ENCODE measurements at regions not wholly inside any gene's neighbourhood (a gene's known extent, or its start where the extent isn't known, plus 50 kb on each side); places are given as distances from the start of the nearest gene placed in this dataset.

- H3K27ac ChIP-seq (ENCODE audit: control insufficient read depth, insufficient read depth, low read length), result no peak overlapping the region
- H3K9me1 ChIP-seq (ENCODE audit: control insufficient read depth, extremely low read depth, insufficient read depth, low read length), result no peaks in the 10 kb centered on the region
- no peak overlapping the region for H3K4me3 ChIP-seq (ENCODE audit: control insufficient read depth in 2 of 3, extremely low read depth in 1 of 3, insufficient read depth in 2 of 3, low read depth in 1 of 3, low read length in 3 of 3)
- no peaks in the 10 kb centered on the region for H3K9me3 ChIP-seq (ENCODE audit: control insufficient read depth, low read depth, low read length)
- H3K4me2 ChIP-seq (ENCODE audit: control insufficient read depth, extremely low read depth, insufficient read depth, low read depth, low read length), result no peak overlapping the region
- no peak overlapping the region for H3K9ac ChIP-seq (ENCODE audit: control insufficient read depth, extremely low read depth, insufficient read depth, low read length)
- no peaks in the 10 kb centered on the region for H3K36me3 ChIP-seq (ENCODE audit: control insufficient read depth in 2 of 2, extremely low read depth in 1 of 2, insufficient read depth in 2 of 2, low read length in 2 of 2)
- DNase-seq (ENCODE audit: low read depth, low spot score) (no peak), FAIRE-seq (no peak)
- no peaks in the 10 kb centered on the region for H3K79me2 ChIP-seq (ENCODE audit: control insufficient read depth, insufficient read depth, low read length)
- TF ChIP-seq, protein P1, sequence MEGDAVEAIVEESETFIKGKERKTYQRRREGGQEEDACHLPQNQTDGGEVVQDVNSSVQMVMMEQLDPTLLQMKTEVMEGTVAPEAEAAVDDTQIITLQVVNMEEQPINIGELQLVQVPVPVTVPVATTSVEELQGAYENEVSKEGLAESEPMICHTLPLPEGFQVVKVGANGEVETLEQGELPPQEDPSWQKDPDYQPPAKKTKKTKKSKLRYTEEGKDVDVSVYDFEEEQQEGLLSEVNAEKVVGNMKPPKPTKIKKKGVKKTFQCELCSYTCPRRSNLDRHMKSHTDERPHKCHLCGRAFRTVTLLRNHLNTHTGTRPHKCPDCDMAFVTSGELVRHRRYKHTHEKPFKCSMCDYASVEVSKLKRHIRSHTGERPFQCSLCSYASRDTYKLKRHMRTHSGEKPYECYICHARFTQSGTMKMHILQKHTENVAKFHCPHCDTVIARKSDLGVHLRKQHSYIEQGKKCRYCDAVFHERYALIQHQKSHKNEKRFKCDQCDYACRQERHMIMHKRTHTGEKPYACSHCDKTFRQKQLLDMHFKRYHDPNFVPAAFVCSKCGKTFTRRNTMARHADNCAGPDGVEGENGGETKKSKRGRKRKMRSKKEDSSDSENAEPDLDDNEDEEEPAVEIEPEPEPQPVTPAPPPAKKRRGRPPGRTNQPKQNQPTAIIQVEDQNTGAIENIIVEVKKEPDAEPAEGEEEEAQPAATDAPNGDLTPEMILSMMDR (optimal IDR thresholded peaks at IDR 0.05 in 1 of 3, IDR thresholded peaks at IDR 0.05 in 1 of 3, conservative IDR thresholded peaks at IDR 0.05 in 1 of 3; ENCODE audit: extremely low read depth in 1 of 3, insufficient read depth in 2 of 3, low read length in 3 of 3), result no peak
- TF ChIP-seq EZH2 (IDR thresholded peaks at IDR 0.05; ENCODE audit: low read length), result no peak
- H3K4me1 ChIP-seq (ENCODE audit: control insufficient read depth, extremely low read depth, insufficient read depth, low read length), result no peaks in the 10 kb centered on the region
- dilution Hi-C loops (cut with MboI; ENCODE audit: extremely low pct_ligation_motif_present, low sequenced_read_pairs), result no loop called here
- H4K20me1 ChIP-seq (ENCODE audit: control insufficient read depth, extremely low read depth, insufficient read depth, low read length), result no peaks in the 10 kb centered on the region
- H3K27me3 ChIP-seq (ENCODE audit: control insufficient read depth, extremely low read depth, insufficient read depth, low read length), result no peaks in the 10 kb centered on the region
- no peak overlapping the region for H2AFZ ChIP-seq (ENCODE audit: control insufficient read depth, low read length)
Measured at GRCh38 chr20:22005535-22005934, 300.1 kb downstream of the PAX1 start.

- TF ChIP-seq, protein P1 (optimal IDR thresholded peaks at IDR 0.05 in 1 of 3, IDR thresholded peaks at IDR 0.05 in 1 of 3, conservative IDR thresholded peaks at IDR 0.05 in 1 of 3; ENCODE audit: extremely low read depth in 1 of 3, insufficient read depth in 2 of 3, low read length in 3 of 3), result no peak
- no peak for TF ChIP-seq EZH2 (IDR thresholded peaks at IDR 0.05; ENCODE audit: low read length)
- H3K9ac ChIP-seq (ENCODE audit: control insufficient read depth, extremely low read depth, insufficient read depth, low read length), result no peak overlapping the region
- H3K9me1 ChIP-seq (ENCODE audit: control insufficient read depth, extremely low read depth, insufficient read depth, low read length), result no peaks in the 10 kb centered on the region
- H2AFZ ChIP-seq (ENCODE audit: control insufficient read depth, low read length), result no peak overlapping the region
- no peaks in the 10 kb centered on the region for H3K9me3 ChIP-seq (ENCODE audit: control insufficient read depth, low read depth, low read length)
- no peaks in the 10 kb centered on the region for H3K36me3 ChIP-seq (ENCODE audit: control insufficient read depth in 2 of 2, extremely low read depth in 1 of 2, insufficient read depth in 2 of 2, low read length in 2 of 2)
- H4K20me1 ChIP-seq (ENCODE audit: control insufficient read depth, extremely low read depth, insufficient read depth, low read length), result no peaks in the 10 kb centered on the region
- no peak for FAIRE-seq
- no peaks in the 10 kb centered on the region for H3K27me3 ChIP-seq (ENCODE audit: control insufficient read depth, extremely low read depth, insufficient read depth, low read length)
- dilution Hi-C loops (cut with MboI; ENCODE audit: extremely low pct_ligation_motif_present, low sequenced_read_pairs), result no loop called here
- no peaks in the 10 kb centered on the region for H3K79me2 ChIP-seq (ENCODE audit: control insufficient read depth, insufficient read depth, low read length)
- DNase-seq (ENCODE audit: low read depth, low spot score), result no peak
- H3K4me3 ChIP-seq (ENCODE audit: control insufficient read depth in 2 of 3, extremely low read depth in 1 of 3, insufficient read depth in 2 of 3, low read depth in 1 of 3, low read length in 3 of 3), result no peak overlapping the region
- no peak overlapping the region for H3K4me2 ChIP-seq (ENCODE audit: control insufficient read depth, extremely low read depth, insufficient read depth, low read depth, low read length)
- H3K4me1 ChIP-seq (ENCODE audit: control insufficient read depth, extremely low read depth, insufficient read depth, low read length), result no peaks in the 10 kb centered on the region
- no peak overlapping the region for H3K27ac ChIP-seq (ENCODE audit: control insufficient read depth, insufficient read depth, low read length)
Measured at GRCh38 chr20:22004946-22005345, 299.5 kb downstream of the PAX1 start.
